Lung (tissue), 11 donors: ENCODE measurements at regions not wholly inside any gene's neighbourhood (a gene's known extent, or its start where the extent isn't known, plus 50 kb on each side); places are given as distances from the start of the nearest gene placed in this dataset.

Experiments
- ATAC-seq: fragments of 200-7000 bp; cut with Tn5 transposase; one replicate; pipeline ENCODE4 v1.9.1; 2020; ENCODE audit warnings: moderate number of reproducible peaks; ENCODE audit not compliant: insufficient read depth, low FRiP score
- DNase-seq, 3 donors: peaks; one replicate each; pipeline ENCODE4 v3.0.0-alpha.2; 2013 to 2017
- H3K27ac ChIP-seq, 2 donors: one replicate each; pipeline ENCODE4 v1.5.1; 2013; ENCODE audit warnings: mild to moderate bottlenecking in 2 of 2, moderate library complexity in 2 of 2, control low read depth in 1 of 2, inconsistent platforms in 1 of 2, low read depth in 1 of 2, low read length in 1 of 2
- H3K27me3 ChIP-seq, 3 donors: one replicate each; pipeline ENCODE4 v1.5.1; 2013; ENCODE audit warnings: low read length in 2 of 3; ENCODE audit not compliant: control insufficient read depth in 3 of 3, insufficient read depth in 3 of 3
- H3K36me3 ChIP-seq, 4 donors: one replicate each; pipeline ENCODE4 v1.5.1; 2013; ENCODE audit warnings: low read length in 4 of 4, mild to moderate bottlenecking in 1 of 4, moderate library complexity in 1 of 4; ENCODE audit not compliant: control insufficient read depth in 4 of 4, insufficient read depth in 4 of 4
- H3K4me1 ChIP-seq, 5 donors: one replicate each; pipeline ENCODE4 v1.5.1; 2013; ENCODE audit warnings: low read length in 5 of 5, mild to moderate bottlenecking in 2 of 5, moderate library complexity in 1 of 5; ENCODE audit not compliant: control insufficient read depth in 5 of 5, insufficient read depth in 5 of 5
- H3K4me3 ChIP-seq: one replicate; pipeline ENCODE4 v1.5.1; 2013; ENCODE audit warnings: mild to moderate bottlenecking, control low read depth, moderate library complexity
- H3K9ac ChIP-seq, 2 donors: one replicate each; pipeline ENCODE4 v1.5.1; 2013; ENCODE audit warnings: low read length in 2 of 2, control low read depth in 1 of 2; ENCODE audit not compliant: insufficient read depth in 1 of 2
- H3K9me3 ChIP-seq, 4 donors: one replicate each; pipeline ENCODE4 v1.5.1; 2013; ENCODE audit warnings: low read length in 3 of 4, mild to moderate bottlenecking in 1 of 4, moderate library complexity in 1 of 4; ENCODE audit not compliant: control insufficient read depth in 4 of 4, insufficient read depth in 3 of 4
- CTCF ChIP-seq: IDR thresholded peaks from 2 replicates; pipeline ENCODE4 v1.5.1; 2012; ENCODE audit warnings: mild to moderate bottlenecking; ENCODE audit errors: control extremely low read depth, extremely low read depth
- WGBS, 2 donors: extraction: QIAGEN DNeasy Blood & Tissue Kit; methylation state at CpG; one replicate each; pipeline ENCODE4 v1.1.7; 2013; 5-methylcytosine and 5-hydroxymethylcytosine counted together
- donor health status: control.
- donor health status: control.
- donor health status: Bipolar disorder and iron deficiency.
- donor health status: healthy.
- donor health status: DM: yes; HTN: yes; CAD: no.

- no peak for DNase-seq
- Histone ChIP-seq H3K9ac (no peak overlapping the region), H3K9me3 (no peaks in the 10 kb centered on the region), H3K36me3 (no peaks in the 10 kb centered on the region), H3K27me3 (no peaks in the 10 kb centered on the region), H3K4me3 (no peak overlapping the region), H3K27ac (no peak overlapping the region), H3K4me1 (no peaks in the 10 kb centered on the region)
- ATAC-seq: no peak
- WGBS, 2 donors: 92 to 93% methylated on average over 1 of the region's 1 CpG
- TF ChIP-seq CTCF: no peak
Observed at GRCh38 chr6:4395386-4395785, 260.0 kb upstream of the ECI2 start.

- Histone ChIP-seq H3K4me1 (no peaks in the 10 kb centered on the region), H3K4me3 (no peak overlapping the region), H3K36me3 (no peaks in the 10 kb centered on the region), H3K9ac (no peak overlapping the region), H3K27ac (no peak overlapping the region), H3K27me3 (no peaks in the 10 kb centered on the region), H3K9me3 (no peaks in the 10 kb centered on the region)
- WGBS, 2 donors: 47 to 51% methylated on average over 4 of the region's 4 CpGs
- ATAC-seq (no peak), DNase-seq (no peak)
- no peak for TF ChIP-seq CTCF
Observed at GRCh38 chr6:4394786-4395185, 259.4 kb upstream of the ECI2 start.

GRCh38 chr6:4388675-4389074 lies 253.3 kb upstream of the ECI2 start:
- ATAC-seq (no peak), DNase-seq (no peak)
- Histone ChIP-seq H3K9me3 (peaks cover 0 to 9% (median 1%) of the 10 kb centered on the region in 4 donors), H3K27me3 (no peaks in the 10 kb centered on the region), H3K27ac (no peak overlapping the region), H3K4me3 (no peak overlapping the region), H3K9ac (no peak overlapping the region), H3K36me3 (no peaks in the 10 kb centered on the region), H3K4me1 (no peaks in the 10 kb centered on the region)
- no peak for TF ChIP-seq CTCF
- WGBS, 2 donors: 74 to 77% methylated on average over 8 of the region's 8 CpGs

GRCh38 chr6:4384656-4385055 lies 249.3 kb upstream of the ECI2 start:
- Histone ChIP-seq H3K36me3 (no peaks in the 10 kb centered on the region), H3K27me3 (no peaks in the 10 kb centered on the region), H3K9me3 (peaks cover 0 to 13% (median 5%) of the 10 kb centered on the region in 4 donors), H3K4me1 (peaks cover 0 to 8% (median 0%) of the 10 kb centered on the region in 5 donors), H3K9ac (no peak overlapping the region), H3K27ac (no peak overlapping the region), H3K4me3 (no peak overlapping the region)
- ATAC-seq: no peak
- WGBS, 2 donors: 91% methylated on average over 6 of the region's 6 CpGs
- TF ChIP-seq CTCF: no peak
- no peak for DNase-seq
